ENCODE measurements at regions not wholly inside any gene's neighbourhood (a gene's known extent, or its start where the extent isn't known, plus 50 kb on each side); places are given as distances from the start of the nearest gene placed in this dataset.

- TF ChIP-seq CTCF (IDR thresholded peaks at IDR 0.05; ENCODE audit: low read length) (no peak), EZH2 (IDR thresholded peaks at IDR 0.05; ENCODE audit: borderline replicate concordance, low read length) (no peak)
These were observed 105.3 kb downstream of the SLC10A2 start for GRCh38 chr13:102960959-102961358.

All from OCI-LY1 (cell line).